Stimulated activated CD8-positive, alpha-beta memory T cell treated with anti-CD3 and anti-CD28 coated beads, Interleukin-7, amount 100 ng/mL, for 1 hour (primary cell): ENCODE measurements at regions not wholly inside any gene's neighbourhood (a gene's known extent, or its start where the extent isn't known, plus 50 kb on each side); places are given as distances from the start of the nearest gene placed in this dataset.

Experiments
- DNase-seq, 2 donors: peaks; one replicate each; pipeline ENCODE4 v3.0.0-alpha.2; 2020; ENCODE audit warnings: low read depth in 2 of 2

DNA sequence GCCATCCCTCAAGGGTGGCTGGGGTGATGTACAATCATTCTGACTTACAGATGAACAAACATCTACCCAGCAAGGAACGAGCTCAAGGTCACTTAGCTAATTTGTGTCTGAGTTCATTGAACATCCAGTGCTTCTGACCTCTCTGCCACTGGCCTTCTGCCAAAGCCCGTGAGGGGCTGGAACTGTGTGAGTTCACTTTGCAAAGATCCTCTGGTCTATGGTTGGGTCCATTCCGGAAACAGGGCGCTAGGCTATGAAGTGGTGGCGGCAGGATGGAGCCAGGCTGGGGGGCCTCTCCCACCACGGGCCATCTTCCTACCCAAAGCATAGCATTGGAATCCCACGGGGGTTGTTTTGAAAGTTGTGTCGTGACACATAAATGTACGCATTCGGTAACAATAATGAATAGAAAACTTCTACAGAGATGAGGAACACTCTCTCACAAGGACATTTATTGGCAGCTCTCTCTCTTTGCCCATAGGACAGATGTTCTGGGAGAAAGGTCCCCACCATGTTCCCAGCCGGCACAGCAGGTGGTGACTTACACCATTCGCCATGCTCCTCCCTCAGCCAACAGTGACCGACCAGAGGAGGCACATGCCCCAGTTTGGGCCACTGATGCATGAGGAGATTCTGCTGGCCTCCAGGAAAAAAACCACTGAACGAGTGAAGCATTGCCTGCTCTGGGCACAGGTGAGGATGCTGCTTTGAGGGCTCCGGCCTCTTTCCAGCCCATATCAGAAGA lies 214.7 kb upstream of the CHRNA7 start:
- no peak for DNase-seq

DNA sequence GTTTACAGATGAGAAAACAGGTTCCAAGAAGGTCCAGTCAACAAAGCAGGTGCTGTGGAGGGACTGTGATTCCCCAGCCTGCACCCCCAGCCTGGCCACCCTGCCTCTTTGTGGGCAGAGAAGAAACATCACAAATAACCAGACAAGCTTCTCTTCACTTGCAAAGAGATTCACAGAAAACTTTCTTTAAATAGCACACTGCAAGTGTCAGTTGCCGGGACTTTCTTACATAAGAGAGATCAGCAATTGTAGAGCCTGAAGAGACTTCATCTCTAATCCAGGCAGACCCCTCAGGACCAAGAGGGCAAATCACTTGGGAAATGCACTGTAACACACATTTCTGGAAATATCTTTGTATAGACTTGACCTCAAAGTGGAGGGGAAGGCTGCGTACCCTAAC lies 207.9 kb upstream of the CHRNA7 start:
- no peak for DNase-seq

DNA sequence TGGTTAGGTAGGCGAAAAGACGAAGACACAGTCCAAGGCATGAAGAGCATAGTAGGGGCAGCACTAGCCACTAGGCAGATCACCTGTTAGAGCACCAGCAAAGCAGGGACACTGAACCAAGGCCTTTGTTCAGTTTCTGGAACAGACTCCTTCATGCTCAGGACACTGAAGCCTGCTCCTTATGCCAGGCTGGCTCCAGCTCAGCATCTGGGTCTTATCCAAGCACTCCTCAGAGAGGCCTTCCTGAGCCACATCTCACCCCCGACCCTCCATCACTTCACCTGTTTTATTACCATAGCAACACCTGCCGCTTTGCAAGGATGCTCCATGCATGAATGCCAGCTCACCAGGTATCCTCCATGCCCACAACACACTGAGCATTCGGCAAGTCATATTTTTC lies 206.3 kb upstream of the CHRNA7 start:
- no peak for DNase-seq

DNA sequence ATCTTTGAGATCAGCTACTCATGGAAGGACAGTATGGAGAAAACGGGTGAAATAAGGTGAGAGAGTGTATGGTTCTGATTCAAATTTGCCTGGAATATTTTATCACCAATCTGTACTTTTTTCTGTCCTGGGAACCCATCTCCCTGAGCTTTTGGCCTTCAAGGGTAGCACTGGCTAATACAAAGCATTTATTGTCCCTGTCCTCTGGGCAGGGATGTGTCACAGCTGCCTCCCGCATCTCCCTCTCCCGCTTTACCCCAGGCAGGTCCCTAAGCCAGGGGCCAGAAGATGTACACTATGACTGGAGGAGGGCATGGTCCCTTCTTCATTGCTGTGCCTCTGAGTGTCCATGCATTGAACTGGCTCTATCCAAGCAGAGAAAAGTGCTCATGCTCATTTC lies 201.7 kb upstream of the CHRNA7 start:
- DNase-seq = no peak

DNA sequence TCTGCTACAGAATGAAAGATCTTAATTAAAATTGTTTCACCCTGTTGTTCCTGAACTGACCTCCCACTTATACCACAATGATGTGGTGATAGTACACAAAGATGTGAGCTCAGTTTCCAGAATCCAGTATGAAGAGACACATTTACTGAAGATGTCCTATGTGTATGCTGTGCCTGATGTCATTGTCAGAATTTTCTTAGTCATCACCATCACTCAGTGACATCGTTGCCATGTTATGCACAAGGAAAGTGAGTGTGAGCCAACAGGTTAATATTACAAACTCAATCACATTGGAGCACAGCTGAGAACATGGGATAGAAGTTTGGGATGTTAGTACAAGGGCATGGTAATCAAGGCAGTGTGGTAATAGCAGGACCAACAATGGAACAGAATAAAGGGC lies 199.7 kb upstream of the CHRNA7 start:
- DNase-seq = no peak

DNA sequence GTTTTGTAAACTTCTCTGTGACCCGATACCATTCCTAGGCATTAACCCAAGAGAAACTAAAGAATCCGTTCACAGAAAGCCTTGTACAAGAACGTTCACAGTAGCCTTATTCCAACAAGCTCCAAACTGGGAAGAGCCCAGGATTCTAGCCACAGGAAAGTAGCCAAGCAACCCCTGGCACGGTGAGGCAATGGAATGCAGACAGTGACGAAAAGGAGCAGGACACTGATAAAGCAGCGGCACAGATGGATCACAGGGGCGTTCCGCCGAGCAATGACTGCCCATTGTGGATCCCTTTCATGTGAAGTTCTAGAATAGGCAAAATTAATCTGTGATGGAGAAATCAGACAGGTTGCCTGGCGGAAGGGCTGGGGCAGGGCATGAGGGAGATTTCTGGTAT lies 198.7 kb upstream of the CHRNA7 start:
- DNase-seq = no peak

DNA sequence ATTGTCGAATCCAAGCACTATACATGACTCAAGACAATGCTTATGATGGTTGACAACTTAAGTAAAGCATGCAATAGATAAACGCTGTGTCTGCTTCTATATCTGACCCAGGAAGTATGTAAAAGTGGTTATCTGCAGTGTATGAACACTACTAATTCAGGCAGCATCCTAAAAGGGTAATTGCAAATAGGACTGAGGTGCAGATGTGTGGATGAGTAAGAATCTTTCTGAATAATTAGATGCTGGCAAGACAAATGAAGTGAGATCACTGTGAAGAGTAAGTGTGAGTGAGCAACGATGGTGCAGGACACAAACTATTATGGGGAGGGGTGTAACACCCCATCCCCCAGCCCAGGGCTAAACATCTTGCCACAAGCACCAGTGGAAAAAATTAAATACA lies 195.7 kb upstream of the CHRNA7 start:
- DNase-seq = no peak

DNA sequence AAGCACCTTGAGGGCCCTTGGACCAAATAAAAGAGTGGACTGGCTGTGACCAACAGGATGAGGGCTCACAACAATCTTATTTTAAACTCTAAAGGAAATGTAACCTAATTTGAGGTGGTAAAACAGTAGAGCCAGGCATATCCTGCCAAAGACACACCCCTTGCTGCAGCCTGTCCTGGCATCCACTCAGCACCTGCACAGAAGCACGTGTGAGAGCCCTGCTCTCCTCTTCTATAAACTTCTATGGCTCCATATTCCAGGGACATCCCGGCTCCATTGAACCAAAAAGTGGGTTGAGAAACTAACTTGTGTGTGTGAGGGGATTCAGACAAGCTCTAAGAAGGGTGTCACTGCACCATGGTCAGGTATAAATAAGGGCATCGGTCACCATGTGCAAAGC lies 190.9 kb upstream of the CHRNA7 start:
- no peak for DNase-seq

DNA sequence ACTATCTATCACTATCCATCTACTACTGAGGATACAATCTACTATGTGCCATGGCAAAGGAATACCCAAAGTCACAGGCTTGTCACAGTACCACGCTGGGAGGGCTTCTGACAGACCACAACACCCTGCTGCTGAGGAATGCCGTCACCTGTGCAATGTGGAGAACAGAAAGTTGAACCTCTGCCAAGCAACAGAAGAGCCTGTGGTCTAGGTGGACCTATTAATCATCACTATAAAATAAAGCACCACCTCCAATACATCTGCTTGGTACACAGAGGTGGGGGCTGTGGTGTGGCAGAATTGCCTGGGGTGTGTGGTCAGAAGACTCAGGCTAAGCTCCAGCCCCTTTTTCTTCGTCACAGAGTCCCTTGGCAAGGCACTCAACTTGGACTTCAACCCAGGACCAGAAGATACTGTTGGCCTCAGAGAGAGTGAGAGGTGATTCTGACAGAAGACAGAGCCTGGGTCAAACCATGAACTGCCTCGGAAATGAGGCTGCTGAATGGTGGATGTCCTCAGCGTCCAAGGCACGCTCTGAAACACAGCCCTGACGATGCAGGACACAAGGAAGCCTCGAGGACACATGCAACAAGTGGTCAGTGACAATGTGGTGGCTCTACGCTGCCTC lies 189.4 kb upstream of the CHRNA7 start:
- no peak for DNase-seq

DNA sequence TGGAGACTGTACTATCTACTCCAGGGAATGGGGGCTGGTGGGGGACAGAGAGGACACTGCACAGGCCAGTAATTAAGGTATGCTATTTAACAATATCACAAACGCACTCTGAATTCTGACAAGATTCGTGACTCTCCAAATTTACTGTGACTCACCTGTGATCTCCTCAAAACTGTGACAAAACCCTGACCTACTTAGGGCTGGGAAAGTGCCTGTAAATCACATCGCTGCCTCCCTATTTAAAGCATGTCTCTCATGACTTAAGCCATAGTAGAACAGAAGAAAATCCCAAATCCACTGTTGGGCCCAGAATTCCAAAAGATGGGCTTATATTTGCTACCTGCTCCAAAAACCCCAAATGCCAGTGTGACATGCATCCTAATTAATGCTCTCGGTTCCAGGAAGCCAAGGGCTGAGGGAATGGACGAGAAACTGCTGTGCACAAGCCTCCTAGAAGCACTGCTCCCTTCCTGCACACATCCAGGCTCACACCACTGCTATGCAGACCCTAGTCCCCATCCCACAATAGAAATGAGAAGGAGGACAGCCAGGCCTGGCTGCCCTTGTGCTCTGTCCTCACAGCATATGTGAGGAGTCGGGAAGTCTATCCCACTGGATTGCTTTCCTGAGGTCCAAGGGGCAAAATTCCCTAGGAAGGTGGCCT lies 187.7 kb upstream of the CHRNA7 start:
- no peak for DNase-seq

DNA sequence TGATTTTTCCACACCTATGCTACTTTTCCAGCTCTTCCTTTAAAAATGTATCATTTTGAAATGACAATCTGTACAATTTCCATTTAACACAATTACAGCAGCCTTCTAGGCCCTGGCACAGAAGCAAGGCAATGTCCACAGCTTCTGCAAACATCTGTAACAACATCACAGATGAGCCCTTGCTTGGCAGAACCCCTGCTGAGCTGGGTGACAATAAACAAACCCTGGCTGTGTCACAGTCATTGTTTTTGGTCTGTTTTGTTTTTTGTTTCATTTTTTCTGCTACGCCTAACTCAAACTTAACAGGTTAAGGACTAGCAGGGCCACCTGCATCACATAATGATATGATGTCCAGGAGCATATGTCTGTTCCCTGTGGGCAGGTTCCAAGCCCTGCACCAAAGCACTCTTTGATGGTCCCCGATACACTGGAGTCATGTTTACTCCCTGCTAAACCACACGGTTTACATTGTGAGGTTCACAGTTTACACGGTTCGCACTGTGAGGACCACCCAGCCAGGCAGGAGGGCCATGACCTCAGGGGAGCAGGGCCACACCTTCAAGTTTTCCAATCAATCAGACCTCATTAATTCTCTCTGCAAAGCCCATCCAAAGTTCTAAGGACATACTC lies 186.8 kb upstream of the CHRNA7 start:
- DNase-seq = no peak

DNA sequence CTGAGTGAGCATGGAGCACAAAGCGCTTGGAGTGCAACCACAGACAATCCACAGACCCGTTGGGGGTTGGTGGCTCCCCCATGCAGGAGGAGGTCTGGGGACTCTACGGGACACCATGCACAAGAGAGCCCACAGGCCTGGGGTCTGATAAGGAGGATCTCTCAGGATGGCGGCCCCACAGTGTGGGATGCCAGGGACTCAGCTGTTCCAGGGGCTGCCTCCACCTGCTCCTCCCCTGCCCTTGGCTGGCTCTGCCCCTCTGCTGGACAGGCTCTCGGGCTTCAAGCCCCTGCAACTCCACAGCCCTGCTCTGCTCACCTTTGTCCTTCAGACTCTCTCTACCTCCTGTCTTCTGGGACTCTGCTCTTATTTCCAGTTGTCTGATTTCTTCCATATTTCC lies 184.5 kb upstream of the CHRNA7 start:
- no peak for DNase-seq

DNA sequence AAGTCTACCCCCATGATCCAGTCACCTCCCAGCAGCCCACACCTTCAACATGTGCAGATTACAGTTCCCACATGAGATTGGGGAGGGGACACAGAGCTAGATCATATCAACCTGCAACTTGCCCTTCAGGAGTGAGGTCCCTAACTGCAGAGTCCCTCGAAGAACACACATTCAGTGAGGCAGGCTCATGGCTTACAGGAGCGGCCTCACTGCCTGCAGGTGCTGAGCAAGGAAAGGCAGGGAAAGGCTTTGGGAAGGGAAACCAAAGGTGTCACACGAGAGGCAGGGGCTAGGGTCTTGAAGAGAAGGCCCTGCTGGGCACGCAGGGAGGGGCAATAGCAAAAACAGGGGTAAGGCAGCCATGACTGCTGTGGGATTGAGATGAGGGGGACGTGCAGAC lies 182.4 kb upstream of the CHRNA7 start:
- no peak for DNase-seq

DNA sequence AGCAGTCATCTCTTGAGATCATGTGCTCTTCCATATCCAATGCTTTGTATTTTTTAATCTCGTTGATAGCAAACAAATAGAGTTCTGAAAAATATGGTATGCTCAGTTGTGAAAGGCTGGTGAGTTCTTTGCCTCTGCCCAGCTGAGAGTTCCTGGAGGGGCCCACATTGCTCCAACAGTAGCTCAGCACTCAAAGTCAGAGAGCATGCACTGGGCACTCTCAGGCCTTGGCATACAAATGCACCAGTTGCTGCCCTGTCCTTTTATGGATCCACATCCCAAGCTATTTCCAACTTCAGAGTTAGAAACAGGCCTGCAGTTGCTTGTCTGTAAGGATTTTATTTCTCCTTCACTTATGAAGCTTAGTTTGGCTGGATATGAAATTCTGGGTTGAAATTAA lies 181.7 kb upstream of the CHRNA7 start:
- DNase-seq = no peak

DNA sequence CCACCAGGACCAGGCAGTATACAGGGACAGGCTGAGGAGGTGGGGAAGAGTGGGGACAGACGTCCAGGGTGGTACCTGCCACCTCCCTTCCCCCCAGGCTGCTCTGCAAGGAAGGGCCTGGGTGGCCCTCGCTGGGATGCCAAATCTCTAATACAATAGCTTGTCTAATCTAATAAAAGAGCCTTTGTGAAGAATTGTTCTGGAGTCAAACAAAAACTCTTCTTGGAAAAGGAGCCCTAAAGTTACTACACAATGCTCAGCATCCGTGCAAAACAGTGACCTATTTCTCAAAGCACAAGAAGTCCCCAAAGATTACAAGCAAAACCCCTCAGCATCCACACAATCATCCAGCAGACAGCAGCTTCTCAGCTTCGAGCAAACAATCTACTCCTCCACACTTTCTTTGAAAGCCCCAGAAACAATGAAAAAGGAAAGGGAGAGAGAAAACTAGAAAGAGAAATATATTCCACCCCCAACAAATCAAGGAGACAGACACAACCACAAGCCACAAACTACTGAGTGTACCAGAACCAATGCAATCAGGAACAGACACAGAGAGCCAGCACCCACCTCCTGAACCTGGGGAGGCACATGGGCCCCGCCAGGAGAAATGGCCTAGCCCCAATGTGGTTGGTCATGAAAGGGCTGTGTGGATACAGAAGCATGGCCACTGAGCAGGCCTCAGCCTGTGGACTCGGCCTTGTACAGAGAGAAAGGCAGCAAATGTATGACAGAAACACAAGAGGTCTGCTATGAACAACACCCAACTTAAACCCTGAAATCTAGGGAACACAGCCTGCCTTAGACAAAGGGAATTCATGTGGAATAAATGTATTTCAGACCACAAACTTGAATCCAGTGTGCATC lies 177.1 kb upstream of the CHRNA7 start:
- no peak for DNase-seq

DNA sequence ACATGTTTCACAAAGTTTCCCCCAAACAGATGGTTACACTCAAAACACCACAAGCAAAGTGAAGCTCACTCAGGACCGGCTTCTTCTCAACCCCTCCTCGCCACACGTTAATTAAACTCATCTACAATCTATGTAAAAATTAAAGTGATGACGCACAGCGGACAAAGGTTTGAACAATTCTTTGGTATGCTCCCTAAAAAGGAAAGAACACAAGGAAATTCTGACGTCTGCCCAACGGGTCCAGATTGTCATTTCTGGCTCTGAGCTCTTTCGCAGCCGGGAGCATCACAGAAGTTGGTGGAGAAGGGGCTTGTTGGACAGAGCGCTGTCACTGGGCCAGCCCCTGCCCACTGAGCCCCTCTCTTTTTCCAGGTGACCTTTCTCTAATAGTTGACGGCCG lies 173.7 kb upstream of the CHRNA7 start:
- no peak for DNase-seq

DNA sequence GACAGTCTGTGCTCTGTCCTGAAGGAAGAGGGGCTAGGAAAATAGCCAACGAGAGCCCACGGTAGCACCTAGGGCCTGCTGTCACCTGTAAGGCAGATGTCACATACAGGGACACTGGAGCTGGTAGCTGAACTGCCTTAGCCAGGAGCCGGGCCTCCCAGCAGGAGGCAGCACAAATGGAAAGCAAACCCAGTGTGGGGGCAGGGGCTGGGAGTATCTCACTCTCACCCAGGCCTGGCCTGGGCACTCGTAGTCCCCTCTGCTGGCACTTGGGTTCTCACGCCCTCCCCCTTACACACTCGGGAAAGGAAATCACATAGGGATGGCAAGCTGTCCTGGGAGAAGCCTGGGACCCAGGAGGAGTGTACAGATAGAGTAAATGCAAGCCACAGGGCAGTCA lies 173.1 kb upstream of the CHRNA7 start:
- DNase-seq = no peak

DNA sequence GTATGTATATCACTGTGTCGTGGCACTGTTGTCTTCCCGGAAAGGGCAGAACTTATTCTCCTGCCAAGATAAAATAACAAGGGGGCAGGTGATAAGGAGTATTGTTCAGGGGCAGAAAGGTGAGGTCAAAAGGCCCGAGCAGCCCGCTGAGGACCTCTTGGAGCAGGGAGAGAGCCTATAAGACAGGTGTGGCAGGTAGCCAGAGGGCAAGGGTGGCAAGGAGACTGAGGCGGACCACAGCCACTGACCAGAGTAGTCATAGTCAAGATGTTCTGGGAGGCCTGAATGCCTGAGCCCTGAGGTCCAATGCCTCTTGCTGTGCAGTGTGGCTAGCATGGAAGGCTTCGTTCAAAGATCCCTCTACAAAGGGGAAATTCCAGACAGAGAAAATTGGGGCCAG lies 172.3 kb upstream of the CHRNA7 start:
- no peak for DNase-seq

DNA sequence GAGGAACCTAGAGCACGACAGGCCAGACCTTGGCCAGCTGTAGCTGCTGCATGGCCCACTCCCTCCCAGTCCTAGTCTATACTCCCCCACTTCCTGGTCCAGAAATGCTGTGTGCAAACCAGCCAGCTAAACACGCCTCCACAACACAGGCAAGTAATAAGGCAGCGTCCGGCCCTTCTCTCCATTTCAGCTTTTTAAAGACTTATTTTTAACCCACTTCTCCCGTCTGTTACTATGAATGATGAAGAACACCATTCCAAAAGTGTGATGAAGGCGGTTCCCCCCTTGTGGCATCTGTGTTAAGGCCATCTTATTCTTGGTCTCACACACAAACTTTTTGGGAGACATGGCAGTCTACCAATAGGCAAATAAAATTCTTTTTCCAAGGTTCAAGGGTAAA lies 164.1 kb upstream of the CHRNA7 start:
- DNase-seq = no peak

DNA sequence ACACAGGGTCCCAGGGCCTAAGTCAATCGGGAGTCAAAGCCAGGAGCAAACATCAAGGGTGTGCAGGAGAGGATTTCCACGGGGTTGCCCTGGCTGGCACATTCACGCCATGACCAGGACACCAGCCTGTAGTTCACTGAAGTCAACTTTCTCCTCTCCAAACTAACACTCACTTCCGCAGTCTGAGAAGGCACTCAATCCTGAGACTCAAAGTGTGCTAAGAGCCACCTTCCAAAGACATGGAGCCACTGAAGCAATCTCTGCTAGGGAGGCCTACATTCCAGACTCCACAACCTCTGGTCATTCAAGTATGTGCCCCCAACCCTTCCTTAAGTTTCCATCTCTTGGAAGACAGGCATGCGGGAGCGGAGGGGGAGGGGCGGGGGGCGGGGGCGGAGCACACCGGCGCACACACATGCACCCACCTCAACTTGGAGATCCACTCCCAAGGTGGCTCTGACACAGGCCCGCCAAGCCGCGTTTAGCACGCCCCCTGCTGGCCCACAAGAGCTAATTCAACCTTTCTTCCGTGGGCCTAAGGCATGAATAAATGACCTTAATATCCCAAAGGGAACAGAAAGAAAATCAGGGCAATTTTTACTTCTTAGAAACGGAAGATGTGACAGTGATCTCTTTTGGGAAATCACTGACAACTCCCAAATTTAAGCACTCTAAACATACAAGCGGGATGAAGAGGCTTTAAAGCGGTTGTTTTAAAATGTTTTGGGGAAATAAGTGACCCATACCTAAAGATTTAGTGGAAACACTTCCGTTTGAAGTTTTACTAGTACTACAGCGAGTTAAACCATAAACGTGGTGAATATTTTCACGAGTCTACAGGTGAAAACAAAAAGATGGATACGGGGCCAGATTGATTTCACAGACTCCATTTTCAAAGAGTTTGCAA lies 162.5 kb upstream of the CHRNA7 start:
- peak; percentile 11 to 23 for DNase-seq
